ENCODE measurements at regions not wholly inside any gene's neighbourhood (a gene's known extent, or its start where the extent isn't known, plus 50 kb on each side); places are given as distances from the start of the nearest gene placed in this dataset.

- TF ChIP-seq POLR2A (IDR thresholded peaks at IDR 0.05) (no peak), CTCF (IDR thresholded peaks at IDR 0.05) (no peak)
Observed at GRCh38 chr2:19174176-19174575, 184.2 kb downstream of the OSR1 start.
